Adrenal gland (tissue), 5 donors: ENCODE measurements at regions not wholly inside any gene's neighbourhood (a gene's known extent, or its start where the extent isn't known, plus 50 kb on each side); places are given as distances from the start of the nearest gene placed in this dataset.

Experiments
- POLR2A ChIP-seq, 2 donors: fragments of 450-650 bp; IDR thresholded peaks; one replicate each; pipeline ENCODE4 v1.6.1; 2017; ENCODE audit warnings: antibody characterized with exemption in 2 of 2, mild to moderate bottlenecking in 2 of 2, moderate library complexity in 1 of 2
- TF ChIP-seq, protein P1 (sequence below), 6 experiments: fragments of 450-650 bp in 4 of 6; fragments of 200-600 bp in 2 of 6; sonication (generic) in 1 of 6; IDR thresholded peaks; 1 replicate in 5 of 6; 2 replicates in 1 of 6; pipeline versions ENCODE4 v1.5.1 to v1.8.0; 2016 to 2021; ENCODE audit warnings: antibody characterized with exemption in 6 of 6, mild to moderate bottlenecking in 2 of 6, moderate library complexity in 1 of 6
- donor health status: DM: no; HTN: no; CAD: no.

DNA sequence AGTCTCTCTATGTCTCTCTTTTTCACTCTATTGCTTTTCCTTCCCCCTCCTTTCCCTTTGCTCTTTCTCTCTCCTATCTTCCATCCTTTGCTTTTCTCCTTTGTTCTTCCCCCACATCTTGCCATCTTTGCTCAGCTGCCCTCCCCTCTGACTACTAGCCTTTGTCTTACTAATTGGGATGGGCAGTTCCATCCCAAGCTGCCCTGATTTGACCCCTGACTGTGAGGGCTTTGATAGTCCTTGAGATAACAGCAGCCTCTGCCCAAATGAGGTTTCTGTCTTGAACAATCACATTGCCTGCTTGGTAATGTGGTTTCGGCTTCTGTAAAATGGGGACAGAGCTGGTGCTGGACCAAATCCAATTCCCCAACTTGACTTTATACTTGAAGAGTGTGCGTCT lies 327.7 kb downstream of the DHX35 start:
- TF ChIP-seq, protein P1, sequence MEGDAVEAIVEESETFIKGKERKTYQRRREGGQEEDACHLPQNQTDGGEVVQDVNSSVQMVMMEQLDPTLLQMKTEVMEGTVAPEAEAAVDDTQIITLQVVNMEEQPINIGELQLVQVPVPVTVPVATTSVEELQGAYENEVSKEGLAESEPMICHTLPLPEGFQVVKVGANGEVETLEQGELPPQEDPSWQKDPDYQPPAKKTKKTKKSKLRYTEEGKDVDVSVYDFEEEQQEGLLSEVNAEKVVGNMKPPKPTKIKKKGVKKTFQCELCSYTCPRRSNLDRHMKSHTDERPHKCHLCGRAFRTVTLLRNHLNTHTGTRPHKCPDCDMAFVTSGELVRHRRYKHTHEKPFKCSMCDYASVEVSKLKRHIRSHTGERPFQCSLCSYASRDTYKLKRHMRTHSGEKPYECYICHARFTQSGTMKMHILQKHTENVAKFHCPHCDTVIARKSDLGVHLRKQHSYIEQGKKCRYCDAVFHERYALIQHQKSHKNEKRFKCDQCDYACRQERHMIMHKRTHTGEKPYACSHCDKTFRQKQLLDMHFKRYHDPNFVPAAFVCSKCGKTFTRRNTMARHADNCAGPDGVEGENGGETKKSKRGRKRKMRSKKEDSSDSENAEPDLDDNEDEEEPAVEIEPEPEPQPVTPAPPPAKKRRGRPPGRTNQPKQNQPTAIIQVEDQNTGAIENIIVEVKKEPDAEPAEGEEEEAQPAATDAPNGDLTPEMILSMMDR (IDR thresholded peaks at IDR 0.05), result no peak
- TF ChIP-seq POLR2A (IDR thresholded peaks at IDR 0.05), result no peak
